HL-60 (cell line): ENCODE measurements at regions not wholly inside any gene's neighbourhood (a gene's known extent, or its start where the extent isn't known, plus 50 kb on each side); places are given as distances from the start of the nearest gene placed in this dataset.

ENCODE experiments used
- GABPA ChIP-seq: IDR thresholded peaks from 2 replicates; pipeline ENCODE4 v1.6.1; 2012; ENCODE audit warnings: low read depth
- POLR2AphosphoS5 ChIP-seq: IDR thresholded peaks from 2 replicates; pipeline ENCODE4 v1.6.1; 2012; ENCODE audit warnings: low read depth
- SPI1 ChIP-seq: IDR thresholded peaks from 2 replicates; pipeline ENCODE4 v1.6.1; 2012; ENCODE audit warnings: low read depth, mild to moderate bottlenecking, borderline replicate concordance
- TF ChIP-seq, protein P1 (sequence below): IDR thresholded peaks from one replicate; pipeline ENCODE4 v1.5.1; 2011; ENCODE audit warnings: low read length, control low read depth, inconsistent platforms; ENCODE audit not compliant: insufficient read depth
- TF ChIP-seq, protein P2 (sequence below): IDR thresholded peaks from 2 replicates; pipeline ENCODE4 v1.6.1; 2012; ENCODE audit warnings: low read depth; ENCODE audit not compliant: insufficient replicate concordance

DNA sequence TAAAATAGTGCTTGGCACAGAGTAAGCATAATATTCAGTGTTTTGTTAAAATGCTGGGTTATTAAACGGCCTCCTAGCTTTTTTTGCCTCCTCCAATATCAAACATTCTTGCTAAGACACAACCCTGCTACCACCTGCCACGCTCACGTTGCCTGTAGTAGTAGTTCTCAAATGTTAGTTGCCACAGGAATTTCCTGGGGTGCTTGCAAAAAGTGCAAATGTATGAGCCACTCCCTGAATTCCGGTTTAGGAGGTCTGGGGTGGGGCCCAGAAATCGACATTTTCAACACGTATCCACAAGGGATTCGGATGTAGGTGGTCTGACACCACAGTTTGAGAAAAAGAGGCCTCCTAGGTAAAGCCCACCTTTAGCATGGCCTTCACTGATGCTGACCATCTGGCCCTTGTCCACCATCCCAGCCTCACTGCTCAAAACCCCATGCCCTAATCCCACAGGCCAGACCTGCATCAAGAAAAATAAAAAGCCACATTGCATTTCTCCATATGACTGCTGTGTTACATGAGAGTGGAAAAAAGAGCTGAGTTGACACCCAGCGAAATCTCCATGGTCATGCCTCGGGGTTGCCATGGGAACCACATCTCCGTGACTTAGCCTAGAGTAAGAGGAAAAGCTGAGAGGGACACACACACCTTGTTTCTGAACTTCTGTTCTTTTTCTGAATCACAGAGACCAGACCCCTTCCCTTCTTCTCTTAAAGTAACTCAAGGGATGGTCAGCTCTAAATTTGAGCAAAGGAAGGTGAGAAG, 116.4 kb upstream of the HES1 start:
- TF ChIP-seq, protein P1, sequence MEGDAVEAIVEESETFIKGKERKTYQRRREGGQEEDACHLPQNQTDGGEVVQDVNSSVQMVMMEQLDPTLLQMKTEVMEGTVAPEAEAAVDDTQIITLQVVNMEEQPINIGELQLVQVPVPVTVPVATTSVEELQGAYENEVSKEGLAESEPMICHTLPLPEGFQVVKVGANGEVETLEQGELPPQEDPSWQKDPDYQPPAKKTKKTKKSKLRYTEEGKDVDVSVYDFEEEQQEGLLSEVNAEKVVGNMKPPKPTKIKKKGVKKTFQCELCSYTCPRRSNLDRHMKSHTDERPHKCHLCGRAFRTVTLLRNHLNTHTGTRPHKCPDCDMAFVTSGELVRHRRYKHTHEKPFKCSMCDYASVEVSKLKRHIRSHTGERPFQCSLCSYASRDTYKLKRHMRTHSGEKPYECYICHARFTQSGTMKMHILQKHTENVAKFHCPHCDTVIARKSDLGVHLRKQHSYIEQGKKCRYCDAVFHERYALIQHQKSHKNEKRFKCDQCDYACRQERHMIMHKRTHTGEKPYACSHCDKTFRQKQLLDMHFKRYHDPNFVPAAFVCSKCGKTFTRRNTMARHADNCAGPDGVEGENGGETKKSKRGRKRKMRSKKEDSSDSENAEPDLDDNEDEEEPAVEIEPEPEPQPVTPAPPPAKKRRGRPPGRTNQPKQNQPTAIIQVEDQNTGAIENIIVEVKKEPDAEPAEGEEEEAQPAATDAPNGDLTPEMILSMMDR, result no peak
- TF ChIP-seq, protein P2, sequence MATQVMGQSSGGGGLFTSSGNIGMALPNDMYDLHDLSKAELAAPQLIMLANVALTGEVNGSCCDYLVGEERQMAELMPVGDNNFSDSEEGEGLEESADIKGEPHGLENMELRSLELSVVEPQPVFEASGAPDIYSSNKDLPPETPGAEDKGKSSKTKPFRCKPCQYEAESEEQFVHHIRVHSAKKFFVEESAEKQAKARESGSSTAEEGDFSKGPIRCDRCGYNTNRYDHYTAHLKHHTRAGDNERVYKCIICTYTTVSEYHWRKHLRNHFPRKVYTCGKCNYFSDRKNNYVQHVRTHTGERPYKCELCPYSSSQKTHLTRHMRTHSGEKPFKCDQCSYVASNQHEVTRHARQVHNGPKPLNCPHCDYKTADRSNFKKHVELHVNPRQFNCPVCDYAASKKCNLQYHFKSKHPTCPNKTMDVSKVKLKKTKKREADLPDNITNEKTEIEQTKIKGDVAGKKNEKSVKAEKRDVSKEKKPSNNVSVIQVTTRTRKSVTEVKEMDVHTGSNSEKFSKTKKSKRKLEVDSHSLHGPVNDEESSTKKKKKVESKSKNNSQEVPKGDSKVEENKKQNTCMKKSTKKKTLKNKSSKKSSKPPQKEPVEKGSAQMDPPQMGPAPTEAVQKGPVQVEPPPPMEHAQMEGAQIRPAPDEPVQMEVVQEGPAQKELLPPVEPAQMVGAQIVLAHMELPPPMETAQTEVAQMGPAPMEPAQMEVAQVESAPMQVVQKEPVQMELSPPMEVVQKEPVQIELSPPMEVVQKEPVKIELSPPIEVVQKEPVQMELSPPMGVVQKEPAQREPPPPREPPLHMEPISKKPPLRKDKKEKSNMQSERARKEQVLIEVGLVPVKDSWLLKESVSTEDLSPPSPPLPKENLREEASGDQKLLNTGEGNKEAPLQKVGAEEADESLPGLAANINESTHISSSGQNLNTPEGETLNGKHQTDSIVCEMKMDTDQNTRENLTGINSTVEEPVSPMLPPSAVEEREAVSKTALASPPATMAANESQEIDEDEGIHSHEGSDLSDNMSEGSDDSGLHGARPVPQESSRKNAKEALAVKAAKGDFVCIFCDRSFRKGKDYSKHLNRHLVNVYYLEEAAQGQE, result no peak
- TF ChIP-seq POLR2AphosphoS5 (no peak), SPI1 (no peak), GABPA (no peak)
